GM12864 (cell line): ENCODE measurements at regions not wholly inside any gene's neighbourhood (a gene's known extent, or its start where the extent isn't known, plus 50 kb on each side); places are given as distances from the start of the nearest gene placed in this dataset.

Source experiments
- DNase-seq: peaks from one replicate; pipeline ENCODE4 v3.0.0-alpha.2; 2011; ENCODE audit warnings: low read depth
- H3K4me3 ChIP-seq: 2 replicates; pipeline ENCODE4 v1.5.1; 2011; ENCODE audit warnings: mild to moderate bottlenecking, low read depth, low read length, control low read depth
- CTCF ChIP-seq: IDR thresholded peaks from 2 replicates; pipeline ENCODE4 v1.5.1; 2011; ENCODE audit warnings: low read depth, mild to moderate bottlenecking, moderate library complexity, low read length, control low read depth, inconsistent platforms; ENCODE audit errors: missing control alignments

GRCh38 chr6:23145781-23146180 is 576.4 kb downstream of the HDGFL1 start:
- DNase-seq = no peak
- no peak overlapping the region for H3K4me3 ChIP-seq
- no peak for TF ChIP-seq CTCF

- no peak overlapping the region for H3K4me3 ChIP-seq
- DNase-seq = no peak
- TF ChIP-seq CTCF = no peak
Observed at GRCh38 chr6:23154159-23154558, 584.8 kb downstream of the HDGFL1 start.

- H3K4me3 ChIP-seq = no peak overlapping the region
- no peak for DNase-seq
- no peak for TF ChIP-seq CTCF
Observed at GRCh38 chr6:23170049-23170448, 600.7 kb downstream of the HDGFL1 start.

- DNase-seq = no peak
- no peak for TF ChIP-seq CTCF
- H3K4me3 ChIP-seq = no peak overlapping the region
Observed at GRCh38 chr6:23173234-23173633, 603.9 kb downstream of the HDGFL1 start.

- no peak overlapping the region for H3K4me3 ChIP-seq
- no peak for DNase-seq
- TF ChIP-seq CTCF = no peak
Observed at GRCh38 chr6:23174781-23175361, 605.5 kb downstream of the HDGFL1 start.

- no peak for TF ChIP-seq CTCF
- no peak overlapping the region for H3K4me3 ChIP-seq
- DNase-seq = no peak
Observed at GRCh38 chr6:23175391-23175790, 606.0 kb downstream of the HDGFL1 start.

- H3K4me3 ChIP-seq = no peak overlapping the region
- no peak for TF ChIP-seq CTCF
Observed at GRCh38 chr6:23176471-23176870, 607.1 kb downstream of the HDGFL1 start.

More at GRCh38 chr6:23176471-23176870, 607.1 kb downstream of the HDGFL1 start:
- no peak for DNase-seq
